HS-27A (cell line): ENCODE measurements at regions not wholly inside any gene's neighbourhood (a gene's known extent, or its start where the extent isn't known, plus 50 kb on each side); places are given as distances from the start of the nearest gene placed in this dataset.
A peak's percentile ranks its signal among the peaks of the same experiment; 100 is the strongest.

ENCODE experiments used
- DNase-seq: peaks from one replicate; pipeline ENCODE4 v3.0.0-alpha.2; 2012; ENCODE audit warnings: low read depth, missing footprints

GRCh38 chrX:10288373-10288975 lies 131.7 kb downstream of the CLCN4 start:
- DNase-seq: no peak

GRCh38 chrX:10296576-10296975 lies 139.8 kb downstream of the CLCN4 start:
- no peak for DNase-seq

GRCh38 chrX:10310511-10310910 lies 153.7 kb downstream of the CLCN4 start:
- no peak for DNase-seq

- DNase-seq: no peak
Measured at GRCh38 chrX:10314530-10315104, 157.8 kb downstream of the CLCN4 start.

- DNase-seq: no peak
Measured at GRCh38 chrX:10325611-10326010, 168.8 kb downstream of the CLCN4 start.

GRCh38 chrX:10326578-10326977 lies 169.8 kb downstream of the CLCN4 start:
- DNase-seq: no peak

GRCh38 chrX:10327651-10328050 lies 170.9 kb downstream of the CLCN4 start:
- DNase-seq: no peak

- DNase-seq: no peak
Measured at GRCh38 chrX:10329984-10330383, 173.2 kb downstream of the CLCN4 start.

GRCh38 chrX:10341309-10341708 lies 184.5 kb downstream of the CLCN4 start:
- no peak for DNase-seq

- no peak for DNase-seq
Measured at GRCh38 chrX:10350221-10350620, 193.4 kb downstream of the CLCN4 start.

- no peak for DNase-seq
Measured at GRCh38 chrX:10350981-10351380, 194.2 kb downstream of the CLCN4 start.

GRCh38 chrX:10352536-10352935 lies 195.8 kb downstream of the CLCN4 start:
- DNase-seq: no peak

- DNase-seq: peak; percentile 15
Measured at GRCh38 chrX:10356979-10357378, 200.2 kb downstream of the CLCN4 start.

GRCh38 chrX:10358958-10359357 lies 202.2 kb downstream of the CLCN4 start:
- no peak for DNase-seq

GRCh38 chrX:10360116-10360515 lies 203.3 kb downstream of the CLCN4 start:
- no peak for DNase-seq

GRCh38 chrX:10365532-10366265 lies 208.9 kb downstream of the CLCN4 start:
- DNase-seq: no peak

- no peak for DNase-seq
Measured at GRCh38 chrX:10367406-10367805, 210.6 kb downstream of the CLCN4 start.

GRCh38 chrX:10370976-10371375 lies 214.2 kb downstream of the CLCN4 start:
- no peak for DNase-seq

GRCh38 chrX:10377427-10377826 lies 220.7 kb downstream of the CLCN4 start:
- no peak for DNase-seq

GRCh38 chrX:10379878-10380277 lies 223.1 kb downstream of the CLCN4 start:
- DNase-seq: no peak

GRCh38 chrX:10380300-10380699 lies 223.5 kb downstream of the CLCN4 start:
- no peak for DNase-seq

GRCh38 chrX:10381193-10381592 lies 224.4 kb downstream of the CLCN4 start:
- DNase-seq: no peak

- DNase-seq: no peak
Measured at GRCh38 chrX:10387011-10387410, 230.2 kb downstream of the CLCN4 start.

GRCh38 chrX:10390187-10390586 lies 230.2 kb downstream of the MID1 start:
- DNase-seq: no peak
